OCI-LY7 (cell line): ENCODE measurements at regions not wholly inside any gene's neighbourhood (a gene's known extent, or its start where the extent isn't known, plus 50 kb on each side); places are given as distances from the start of the nearest gene placed in this dataset.

Source experiments
- BruUV-seq: library from RNA; stranded (reverse); fragments of 400-500 nt; replicated peaks from 2 replicates; lab custom pipeline; 2021; lab: Mats Ljungman, UMichigan
- CTCF ChIA-PET: fragments of 300-600 bp; sonication (Branson Sonifier 250); formaldehyde crosslinking; loops from one replicate; lab custom pipeline; 2022; ENCODE audit warnings: antibody characterized with exemption; ENCODE audit not compliant: unreplicated experiment; lab: Charles Lee
- POLR2A ChIA-PET: fragments of 300-600 bp; sonication (Branson Sonifier 250); formaldehyde crosslinking; loops from one replicate; lab custom pipeline; 2022; ENCODE audit warnings: antibody characterized with exemption; lab: Charles Lee
- DNase-seq: peaks from one replicate; pipeline ENCODE4 v3.0.0-alpha.2; 2015; ENCODE audit warnings: low spot score
- H2AFZ ChIP-seq: fragments of 200-600 bp; sonication (generic), shearing (Covaris generic); 2 replicates; pipeline ENCODE4 v1.6.1; 2014; ENCODE audit warnings: mild to moderate bottlenecking, antibody characterized with exemption, low read length, moderate library complexity
- H3K27ac ChIP-seq: fragments of 200-600 bp; sonication (generic); 2 replicates; pipeline ENCODE4 v1.5.1; 2014; ENCODE audit warnings: mixed run types, low read depth, mild to moderate bottlenecking, moderate library complexity, low read length, inconsistent platforms; ENCODE audit not compliant: poor library complexity, severe bottlenecking
- H3K36me3 ChIP-seq: fragments of 200-600 bp; sonication (generic); 2 replicates; pipeline ENCODE4 v1.6.1; 2014; ENCODE audit warnings: mild to moderate bottlenecking, antibody characterized with exemption, low read length, moderate library complexity, mixed read lengths; ENCODE audit not compliant: insufficient read depth
- H3K4me1 ChIP-seq: fragments of 200-600 bp; sonication (generic); 2 replicates; pipeline ENCODE4 v1.5.1; 2014; ENCODE audit warnings: mild to moderate bottlenecking, low read length; ENCODE audit not compliant: insufficient read depth, poor library complexity, severe bottlenecking
- H3K4me2 ChIP-seq: fragments of 200-600 bp; sonication (generic); 2 replicates; pipeline ENCODE4 v1.6.1; 2014; ENCODE audit warnings: mild to moderate bottlenecking, low read length
- H3K4me3 ChIP-seq: fragments of 200-600 bp; sonication (generic); 2 replicates; pipeline ENCODE4 v1.5.1; 2014; ENCODE audit warnings: mild to moderate bottlenecking, low read depth, low read length; ENCODE audit not compliant: poor library complexity, severe bottlenecking
- H3K79me2 ChIP-seq: fragments of 200-600 bp; sonication (generic); 2 replicates; pipeline ENCODE4 v1.6.1; 2016; ENCODE audit warnings: low read depth, mild to moderate bottlenecking, low read length, moderate library complexity, mixed read lengths; ENCODE audit not compliant: insufficient read depth
- H3K9me2 ChIP-seq: fragments of 200-600 bp; sonication (generic); 2 replicates; pipeline ENCODE4 v1.6.1; 2016; ENCODE audit warnings: mild to moderate bottlenecking, low read length, mixed read lengths; ENCODE audit not compliant: insufficient read depth
- H3K9me3 ChIP-seq: fragments of 200-600 bp; sonication (generic); 2 replicates; pipeline ENCODE4 v1.6.1; 2014; ENCODE audit warnings: mild to moderate bottlenecking, mixed run types, low read length, mixed read lengths
- H4K20me1 ChIP-seq: fragments of 200-600 bp; sonication (generic); 2 replicates; pipeline ENCODE4 v1.6.1; 2014; ENCODE audit warnings: mild to moderate bottlenecking, antibody characterized with exemption, low read length, moderate library complexity, mixed read lengths; ENCODE audit not compliant: insufficient read depth
- EZH2phosphoT487 ChIP-seq: fragments of 200-600 bp; sonication (generic); IDR thresholded peaks from 2 replicates; pipeline ENCODE4 v1.6.1; 2018; ENCODE audit warnings: low read depth, borderline replicate concordance, mild to moderate bottlenecking, mixed run types, antibody characterized with exemption, low read length, moderate library complexity, mixed read lengths
- intact Hi-C: fragments of 100-400 bp; cut with micrococcal nuclease; formaldehyde crosslinking; loops from one replicate; pipeline ENCODE4 v1.10.0; 2022; ENCODE audit not compliant: unreplicated experiment
- TF ChIP-seq, protein P1 (sequence below): fragments of 200-600 bp; sonication (generic); conservative IDR thresholded peaks from 2 replicates; pipeline ENCODE4 v1.5.1; 2014; ENCODE audit warnings: mild to moderate bottlenecking, antibody characterized with exemption, low read length, moderate library complexity, mixed read lengths

DNA sequence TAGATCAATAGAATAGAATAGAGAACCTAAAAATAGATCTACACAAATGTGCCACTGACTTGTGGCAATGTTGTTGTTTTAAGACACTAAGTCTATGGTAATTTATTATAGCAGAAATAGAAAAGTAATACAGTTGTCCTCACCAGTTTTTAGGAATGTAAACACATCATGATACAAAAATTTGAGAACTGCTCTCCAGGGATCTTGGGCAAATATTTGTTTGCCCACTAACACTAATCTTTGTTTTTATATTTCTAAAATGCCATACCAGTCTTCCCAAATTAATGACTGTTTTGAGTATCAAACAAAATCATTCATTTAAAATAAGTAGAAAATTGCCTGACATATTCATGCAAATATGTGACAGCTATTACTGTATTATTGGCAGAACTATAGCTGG is 297.6 kb downstream of the BRINP1 start:
- DNase-seq: no peak
- CTCF ChIA-PET: no interaction called here
- Histone ChIP-seq H3K4me3 (no peak overlapping the region), H3K9me3 (no peaks in the 10 kb centered on the region), H2AFZ (no peak overlapping the region), H4K20me1 (no peaks in the 10 kb centered on the region), H3K27ac (no peak overlapping the region), H3K36me3 (no peaks in the 10 kb centered on the region), H3K4me1 (no peaks in the 10 kb centered on the region), H3K79me2 (no peaks in the 10 kb centered on the region), H3K4me2 (no peak overlapping the region), H3K9me2 (no peaks in the 10 kb centered on the region)
- POLR2A ChIA-PET: no interaction called here
- BruUV-seq: no TSS peak
- no peak for TF ChIP-seq EZH2phosphoT487
- TF ChIP-seq, protein P1, sequence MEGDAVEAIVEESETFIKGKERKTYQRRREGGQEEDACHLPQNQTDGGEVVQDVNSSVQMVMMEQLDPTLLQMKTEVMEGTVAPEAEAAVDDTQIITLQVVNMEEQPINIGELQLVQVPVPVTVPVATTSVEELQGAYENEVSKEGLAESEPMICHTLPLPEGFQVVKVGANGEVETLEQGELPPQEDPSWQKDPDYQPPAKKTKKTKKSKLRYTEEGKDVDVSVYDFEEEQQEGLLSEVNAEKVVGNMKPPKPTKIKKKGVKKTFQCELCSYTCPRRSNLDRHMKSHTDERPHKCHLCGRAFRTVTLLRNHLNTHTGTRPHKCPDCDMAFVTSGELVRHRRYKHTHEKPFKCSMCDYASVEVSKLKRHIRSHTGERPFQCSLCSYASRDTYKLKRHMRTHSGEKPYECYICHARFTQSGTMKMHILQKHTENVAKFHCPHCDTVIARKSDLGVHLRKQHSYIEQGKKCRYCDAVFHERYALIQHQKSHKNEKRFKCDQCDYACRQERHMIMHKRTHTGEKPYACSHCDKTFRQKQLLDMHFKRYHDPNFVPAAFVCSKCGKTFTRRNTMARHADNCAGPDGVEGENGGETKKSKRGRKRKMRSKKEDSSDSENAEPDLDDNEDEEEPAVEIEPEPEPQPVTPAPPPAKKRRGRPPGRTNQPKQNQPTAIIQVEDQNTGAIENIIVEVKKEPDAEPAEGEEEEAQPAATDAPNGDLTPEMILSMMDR: no peak
- intact Hi-C loops: no loop called here

DNA sequence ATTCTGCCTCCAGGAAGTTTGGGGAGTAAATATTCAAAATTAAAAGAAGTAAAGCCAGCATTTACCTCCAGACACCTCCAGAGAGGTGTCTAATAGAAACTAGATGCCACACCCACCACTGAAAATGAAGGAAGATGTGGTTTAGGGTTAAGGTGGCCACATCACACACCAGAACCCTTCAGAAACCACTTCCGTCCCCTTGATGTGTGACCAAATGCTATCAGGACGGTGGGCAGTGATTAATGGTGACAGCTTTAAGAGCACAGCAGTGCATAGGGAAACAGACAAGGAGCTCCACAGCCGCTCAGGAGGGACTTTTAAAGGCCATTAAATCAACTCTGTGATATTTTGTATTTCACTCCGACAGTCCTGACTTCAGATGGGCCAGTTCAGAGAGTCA is 295.2 kb downstream of the BRINP1 start:
- POLR2A ChIA-PET: no interaction called here
- H3K4me2 ChIP-seq: no peak overlapping the region
- H3K36me3 ChIP-seq: no peaks in the 10 kb centered on the region
- no TSS peak for BruUV-seq
- no peak overlapping the region for H2AFZ ChIP-seq
- H3K79me2 ChIP-seq: no peaks in the 10 kb centered on the region
- TF ChIP-seq EZH2phosphoT487: no peak
- TF ChIP-seq, protein P1: no peak
- H3K4me1 ChIP-seq: no peaks in the 10 kb centered on the region
- intact Hi-C loops: no loop called here
- DNase-seq: no peak
- no peak overlapping the region for H3K4me3 ChIP-seq
- no peaks in the 10 kb centered on the region for H4K20me1 ChIP-seq
- H3K9me2 ChIP-seq: no peaks in the 10 kb centered on the region
- no peaks in the 10 kb centered on the region for H3K9me3 ChIP-seq
- no peak overlapping the region for H3K27ac ChIP-seq
- CTCF ChIA-PET: no interaction called here

DNA sequence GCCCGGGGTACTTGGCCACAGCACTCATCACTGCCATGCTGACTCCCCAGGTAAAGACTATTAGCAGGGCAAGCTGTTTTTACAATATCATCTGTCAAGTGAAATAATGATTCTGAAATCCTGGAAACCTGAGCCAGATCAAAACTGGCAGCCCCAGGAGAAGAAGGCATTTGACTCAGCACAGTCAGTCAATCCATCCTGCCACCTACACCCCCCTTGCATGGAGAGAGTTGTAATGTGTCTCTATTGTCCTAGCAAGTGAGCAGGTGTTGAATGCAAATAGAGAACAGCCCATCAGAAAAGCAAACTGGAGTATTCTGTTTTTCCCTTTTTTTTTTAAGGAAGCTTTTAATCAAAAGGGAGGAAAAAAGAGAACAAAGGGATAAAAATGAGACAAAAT is 291.2 kb downstream of the BRINP1 start:
- Histone ChIP-seq H4K20me1 (no peaks in the 10 kb centered on the region), H3K4me2 (no peak overlapping the region), H3K4me1 (no peaks in the 10 kb centered on the region), H3K27ac (no peak overlapping the region), H3K36me3 (no peaks in the 10 kb centered on the region), H3K9me2 (no peaks in the 10 kb centered on the region), H3K4me3 (no peak overlapping the region), H2AFZ (no peak overlapping the region), H3K79me2 (no peaks in the 10 kb centered on the region), H3K9me3 (no peaks in the 10 kb centered on the region)
- no peak for TF ChIP-seq EZH2phosphoT487
- TF ChIP-seq, protein P1: no peak
- no peak for DNase-seq
- BruUV-seq: no TSS peak
- intact Hi-C loops: no loop called here
- CTCF ChIA-PET: no interaction called here
- POLR2A ChIA-PET: no interaction called here
